ENCODE measurements at regions not wholly inside any gene's neighbourhood (a gene's known extent, or its start where the extent isn't known, plus 50 kb on each side); places are given as distances from the start of the nearest gene placed in this dataset.
"Not testable (repeated sequence)": the region's sequence is repeated elsewhere in the genome, so short reads cannot be mapped to it uniquely, and the experiment has no call there.

DNA sequence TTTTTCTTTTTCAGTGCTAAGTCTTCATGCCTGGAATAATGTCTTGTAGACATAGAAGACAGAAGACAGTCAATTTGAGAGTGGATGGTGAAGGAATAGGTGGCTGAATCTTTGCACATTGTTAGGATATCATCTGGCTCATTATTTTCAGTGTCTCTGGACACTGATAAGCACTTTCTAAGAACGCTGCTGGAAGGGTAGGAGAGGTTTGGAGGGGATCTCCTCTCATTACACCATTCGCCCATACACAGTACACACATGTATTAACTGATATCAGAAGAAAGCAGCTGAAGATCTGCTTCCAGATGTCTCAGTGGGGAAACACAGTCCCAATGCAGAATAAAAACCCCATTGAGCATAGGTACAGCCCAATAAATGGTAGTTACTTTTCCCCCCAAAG, 461.1 kb upstream of the DCN start:
- TF ChIP-seq, protein P1, sequence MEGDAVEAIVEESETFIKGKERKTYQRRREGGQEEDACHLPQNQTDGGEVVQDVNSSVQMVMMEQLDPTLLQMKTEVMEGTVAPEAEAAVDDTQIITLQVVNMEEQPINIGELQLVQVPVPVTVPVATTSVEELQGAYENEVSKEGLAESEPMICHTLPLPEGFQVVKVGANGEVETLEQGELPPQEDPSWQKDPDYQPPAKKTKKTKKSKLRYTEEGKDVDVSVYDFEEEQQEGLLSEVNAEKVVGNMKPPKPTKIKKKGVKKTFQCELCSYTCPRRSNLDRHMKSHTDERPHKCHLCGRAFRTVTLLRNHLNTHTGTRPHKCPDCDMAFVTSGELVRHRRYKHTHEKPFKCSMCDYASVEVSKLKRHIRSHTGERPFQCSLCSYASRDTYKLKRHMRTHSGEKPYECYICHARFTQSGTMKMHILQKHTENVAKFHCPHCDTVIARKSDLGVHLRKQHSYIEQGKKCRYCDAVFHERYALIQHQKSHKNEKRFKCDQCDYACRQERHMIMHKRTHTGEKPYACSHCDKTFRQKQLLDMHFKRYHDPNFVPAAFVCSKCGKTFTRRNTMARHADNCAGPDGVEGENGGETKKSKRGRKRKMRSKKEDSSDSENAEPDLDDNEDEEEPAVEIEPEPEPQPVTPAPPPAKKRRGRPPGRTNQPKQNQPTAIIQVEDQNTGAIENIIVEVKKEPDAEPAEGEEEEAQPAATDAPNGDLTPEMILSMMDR (IDR thresholded peaks at IDR 0.05; ENCODE audit: borderline replicate concordance, control extremely low read depth, extremely low read depth, insufficient read depth, missing control alignments), result no peak
- in situ Hi-C loops (cut with MboI; ENCODE audit: low sequenced_read_pairs, unreplicated experiment), result no loop called here

DNA sequence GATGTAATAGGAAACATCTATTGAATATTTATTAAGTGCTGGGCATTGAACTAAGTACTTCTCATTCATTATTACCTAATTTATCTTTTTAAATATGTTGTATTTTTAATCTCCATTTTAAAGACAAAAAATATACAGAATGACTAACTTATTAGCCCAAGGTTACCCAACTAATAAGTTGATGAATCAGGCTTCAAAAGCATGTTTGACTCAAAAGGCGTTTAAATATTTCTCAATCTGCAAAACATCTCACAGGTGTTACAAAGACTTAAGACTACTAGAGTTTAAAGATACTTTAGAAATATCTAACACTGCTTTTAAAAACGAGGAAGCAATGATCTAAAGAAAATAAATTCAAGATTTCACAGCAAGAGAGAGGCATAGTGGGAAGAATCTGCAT, 457.4 kb upstream of the DCN start:
- TF ChIP-seq, protein P1 (IDR thresholded peaks at IDR 0.05; ENCODE audit: borderline replicate concordance, control extremely low read depth, extremely low read depth, insufficient read depth, missing control alignments), result no peak
- in situ Hi-C loops (cut with MboI; ENCODE audit: low sequenced_read_pairs, unreplicated experiment), result no loop called here

More for the DNA sequence above, 461.1 kb upstream of the DCN start:
- no peak for DNase-seq (ENCODE audit: low spot score)

DNA sequence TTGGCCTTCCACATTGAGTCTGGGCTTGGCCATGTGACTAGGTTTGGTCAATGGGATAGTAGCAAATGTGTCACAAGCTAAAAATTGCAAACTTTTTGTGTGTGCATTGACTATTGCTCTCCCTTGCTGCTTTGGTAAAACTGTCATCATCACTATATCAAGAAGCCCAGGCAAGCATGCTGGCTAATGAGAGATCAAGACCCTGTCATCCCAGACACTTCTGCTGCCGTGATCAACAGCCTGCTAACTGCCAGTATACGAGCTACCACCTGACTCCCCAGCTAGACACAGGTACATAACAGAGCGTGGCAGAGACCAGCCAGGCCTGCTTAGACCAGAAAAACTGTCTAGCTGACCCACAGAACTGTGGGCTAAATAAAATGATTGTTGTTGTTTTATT, 456.7 kb upstream of the DCN start:
- in situ Hi-C loops (cut with MboI; ENCODE audit: low sequenced_read_pairs, unreplicated experiment), result no loop called here
- TF ChIP-seq, protein P1 (IDR thresholded peaks at IDR 0.05; ENCODE audit: borderline replicate concordance, control extremely low read depth, extremely low read depth, insufficient read depth, missing control alignments), result no peak
- DNase-seq (ENCODE audit: low spot score), result no peak

More for the DNA sequence above, 457.4 kb upstream of the DCN start:
- DNase-seq (ENCODE audit: low spot score), result no peak

DNA sequence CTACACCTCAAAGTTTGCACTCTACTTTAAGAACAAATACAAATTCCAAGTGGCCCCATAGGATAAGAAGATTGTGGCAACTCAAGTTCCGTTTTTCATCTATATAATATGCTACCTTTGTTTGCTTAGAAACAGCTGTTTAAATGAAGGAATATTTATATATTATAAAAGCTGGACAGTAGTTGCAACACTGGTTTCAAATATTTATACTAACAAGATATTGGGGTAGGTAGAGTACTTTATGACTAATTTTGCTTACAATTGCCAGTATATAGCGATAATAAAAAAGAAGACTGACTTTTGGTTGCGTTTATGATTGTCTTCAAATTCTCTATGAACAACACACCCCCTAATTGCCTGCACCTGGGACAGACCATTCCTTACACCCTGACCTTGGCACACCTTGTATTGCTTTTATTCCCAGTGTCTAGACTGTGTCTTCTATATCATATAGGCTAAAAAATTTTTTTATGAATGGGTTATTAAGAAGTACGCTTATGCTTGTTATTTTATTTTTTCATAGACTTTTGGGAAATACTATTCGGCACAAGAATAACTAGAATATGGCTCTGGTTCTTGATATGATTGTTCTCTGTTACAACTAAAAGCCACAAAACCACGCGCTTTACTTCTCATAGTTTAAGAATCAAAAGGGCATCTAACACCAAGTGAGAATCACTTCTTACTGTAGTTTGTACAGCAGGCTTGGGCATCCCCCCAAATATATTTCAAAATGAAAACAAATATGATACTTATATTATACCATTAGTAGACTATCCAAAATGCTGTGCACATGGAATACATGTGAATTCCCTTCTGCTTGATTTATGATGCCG, 455.4 kb upstream of the DCN start:
- in situ Hi-C loops (cut with MboI; ENCODE audit: low sequenced_read_pairs, unreplicated experiment), result no loop called here
- TF ChIP-seq, protein P1 (IDR thresholded peaks at IDR 0.05; ENCODE audit: borderline replicate concordance, control extremely low read depth, extremely low read depth, insufficient read depth, missing control alignments), result no peak
- DNase-seq (ENCODE audit: low spot score), result no peak

DNA sequence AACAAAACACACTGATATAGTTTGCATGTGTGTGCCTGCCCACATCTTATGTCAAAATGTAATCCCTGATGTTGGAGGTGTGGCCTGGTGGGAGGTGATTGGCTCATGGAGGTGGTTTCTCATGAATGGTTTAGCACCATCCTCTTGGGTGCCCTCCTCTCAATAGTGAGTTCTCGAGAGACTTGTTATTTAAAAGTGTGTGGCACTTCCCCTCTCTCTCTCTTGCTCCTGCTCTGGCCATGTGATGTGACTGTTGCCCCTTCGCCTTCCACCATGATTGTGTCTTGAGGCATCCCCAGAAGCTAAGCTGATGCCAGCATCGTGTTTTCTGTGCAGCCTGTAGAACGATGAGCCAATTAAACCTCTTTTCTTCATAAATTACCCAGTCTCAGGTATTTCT, 454.1 kb upstream of the DCN start:
- in situ Hi-C loops (cut with MboI; ENCODE audit: low sequenced_read_pairs, unreplicated experiment), result no loop called here
- DNase-seq (ENCODE audit: low spot score), result no peak
- TF ChIP-seq, protein P1 (IDR thresholded peaks at IDR 0.05; ENCODE audit: borderline replicate concordance, control extremely low read depth, extremely low read depth, insufficient read depth, missing control alignments), result no peak

GRCh38 chr12:91634386-91634713, 451.7 kb upstream of the DCN start:
- DNase-seq (ENCODE audit: low spot score); in situ Hi-C loops (cut with MboI; ENCODE audit: low sequenced_read_pairs, unreplicated experiment): not testable (repeated sequence)

DNA sequence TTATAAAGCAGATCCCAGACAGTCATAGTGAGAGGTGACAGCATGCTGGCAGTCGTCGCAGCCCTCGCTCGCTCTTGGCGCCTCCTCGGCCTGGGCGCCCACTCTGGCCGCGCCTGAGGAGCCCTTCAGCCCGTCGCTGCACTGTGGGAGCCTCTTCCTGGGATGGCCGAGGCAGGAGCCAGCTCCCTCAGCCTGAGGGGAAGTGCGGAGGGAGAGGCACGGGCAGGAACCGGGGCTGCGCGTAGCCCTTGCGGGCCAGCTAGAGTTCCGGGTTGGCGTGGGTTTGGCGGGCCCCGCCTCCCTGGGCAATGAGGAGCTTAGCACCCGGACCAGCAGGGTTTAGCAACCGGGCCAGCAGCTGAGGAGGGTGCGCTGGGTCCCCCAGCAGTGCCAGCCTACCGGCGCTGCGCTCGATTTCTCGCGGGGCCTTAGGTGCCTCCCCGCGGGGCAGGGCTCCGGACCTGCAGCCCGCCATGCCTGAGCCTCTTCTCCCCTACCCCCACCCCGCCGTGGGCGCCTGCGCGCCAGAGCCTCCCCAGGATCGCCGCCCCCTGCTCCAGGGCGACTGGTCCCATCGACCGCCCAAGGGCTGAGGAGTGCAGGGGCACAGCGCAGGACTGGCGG, 451.2 kb upstream of the DCN start:
- in situ Hi-C loops (cut with MboI; ENCODE audit: low sequenced_read_pairs, unreplicated experiment), result no loop called here
- DNase-seq (ENCODE audit: low spot score), result no peak
- TF ChIP-seq, protein P1 (IDR thresholded peaks at IDR 0.05; ENCODE audit: borderline replicate concordance, control extremely low read depth, extremely low read depth, insufficient read depth, missing control alignments), result no peak

All from GM13976 (cell line).